ENCODE measurements at regions not wholly inside any gene's neighbourhood (a gene's known extent, or its start where the extent isn't known, plus 50 kb on each side); places are given as distances from the start of the nearest gene placed in this dataset.
A peak's percentile ranks its signal among the peaks of the same experiment; 100 is the strongest.

DNA sequence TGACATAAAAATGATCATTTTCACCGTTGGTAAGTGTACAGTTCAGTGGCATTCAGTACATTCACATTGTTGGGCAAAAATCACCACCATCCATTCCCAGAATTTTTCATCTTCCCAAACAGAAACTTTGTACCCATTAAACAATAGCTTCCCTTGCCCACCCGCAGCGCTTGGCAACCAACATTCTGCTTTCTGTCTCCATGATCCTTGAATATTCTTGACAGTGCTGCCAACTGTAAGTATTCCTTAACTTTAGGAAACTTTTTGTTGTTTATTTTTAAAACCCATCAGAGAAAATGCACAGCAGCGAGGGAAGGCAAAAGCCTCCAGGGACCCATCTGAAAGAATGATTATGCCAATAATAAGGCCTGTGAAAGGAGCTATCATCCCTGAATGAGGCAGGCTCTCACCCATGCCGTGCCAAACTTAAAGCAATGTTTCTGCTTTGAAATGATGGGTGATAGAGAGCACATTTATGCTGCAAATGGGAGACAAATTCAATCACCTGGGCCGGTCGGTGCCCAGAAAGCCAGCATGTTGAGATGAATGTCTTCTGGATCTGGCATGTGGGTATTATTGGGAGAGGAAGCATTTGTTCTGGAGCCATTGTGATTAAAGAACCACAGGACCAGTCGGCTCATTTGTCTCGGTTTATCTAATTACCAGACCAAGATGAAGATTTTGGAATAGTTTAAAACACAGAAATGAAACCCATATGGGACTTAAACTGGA, 202.1 kb upstream of the NPVF start:
- intact Hi-C loops (cut with DNase I): no loop called here
- H3K36me3 ChIP-seq: no peaks in the 10 kb centered on the region
- peaks cover 0 to 18% (median 7%) of the 10 kb centered on the region in 4 donors for H3K4me1 ChIP-seq
- DNase-seq: no peak
- H3K27me3 ChIP-seq: no peaks in the 10 kb centered on the region
- no peak overlapping the region for H3K4me3 ChIP-seq
- TF ChIP-seq POLR2A (IDR thresholded peaks at IDR 0.05) (no peak), POLR2AphosphoS5 (IDR thresholded peaks at IDR 0.05) (no peak), EP300 (IDR thresholded peaks at IDR 0.05) (no peak)
- TF ChIP-seq, protein P1, sequence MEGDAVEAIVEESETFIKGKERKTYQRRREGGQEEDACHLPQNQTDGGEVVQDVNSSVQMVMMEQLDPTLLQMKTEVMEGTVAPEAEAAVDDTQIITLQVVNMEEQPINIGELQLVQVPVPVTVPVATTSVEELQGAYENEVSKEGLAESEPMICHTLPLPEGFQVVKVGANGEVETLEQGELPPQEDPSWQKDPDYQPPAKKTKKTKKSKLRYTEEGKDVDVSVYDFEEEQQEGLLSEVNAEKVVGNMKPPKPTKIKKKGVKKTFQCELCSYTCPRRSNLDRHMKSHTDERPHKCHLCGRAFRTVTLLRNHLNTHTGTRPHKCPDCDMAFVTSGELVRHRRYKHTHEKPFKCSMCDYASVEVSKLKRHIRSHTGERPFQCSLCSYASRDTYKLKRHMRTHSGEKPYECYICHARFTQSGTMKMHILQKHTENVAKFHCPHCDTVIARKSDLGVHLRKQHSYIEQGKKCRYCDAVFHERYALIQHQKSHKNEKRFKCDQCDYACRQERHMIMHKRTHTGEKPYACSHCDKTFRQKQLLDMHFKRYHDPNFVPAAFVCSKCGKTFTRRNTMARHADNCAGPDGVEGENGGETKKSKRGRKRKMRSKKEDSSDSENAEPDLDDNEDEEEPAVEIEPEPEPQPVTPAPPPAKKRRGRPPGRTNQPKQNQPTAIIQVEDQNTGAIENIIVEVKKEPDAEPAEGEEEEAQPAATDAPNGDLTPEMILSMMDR (IDR thresholded peaks at IDR 0.05): no peak
- 78 to 85% methylated on average over 9 of the region's 9 CpGs for WGBS, 2 donors
- no peaks in the 10 kb centered on the region for H3K9me3 ChIP-seq
- peak overlapping the region in 1 of 4 donors; percentile 37 for H3K27ac ChIP-seq

DNA sequence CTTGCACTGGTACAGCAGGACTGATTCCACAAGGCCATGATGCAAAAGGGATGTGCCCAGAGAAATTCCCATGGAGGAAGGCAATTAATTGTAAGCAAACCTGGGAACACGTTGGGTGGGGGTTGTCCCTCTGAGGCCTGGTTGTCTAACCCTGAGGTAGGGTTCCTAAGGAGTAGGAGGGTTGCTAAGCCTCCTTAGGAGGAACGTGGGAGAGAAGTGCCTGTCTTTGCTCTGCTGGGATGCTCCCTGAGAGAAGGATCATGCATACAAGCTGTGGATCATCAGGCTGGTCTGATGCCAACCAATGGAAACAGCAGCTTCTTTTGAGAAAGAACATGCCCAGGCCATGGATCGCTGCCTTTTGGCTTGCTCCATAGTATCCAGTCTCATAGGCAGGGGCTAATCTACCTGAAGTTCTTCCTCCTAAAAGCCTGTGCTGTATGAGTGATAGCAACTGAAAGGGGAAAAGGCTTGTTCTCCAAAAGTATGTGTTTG, 203.7 kb upstream of the NPVF start:
- Histone ChIP-seq H3K9me3 (no peaks in the 10 kb centered on the region), H3K4me3 (no peak overlapping the region), H3K27ac (no peak overlapping the region), H3K27me3 (no peaks in the 10 kb centered on the region), H3K4me1 (peaks cover 0 to 18% (median 7%) of the 10 kb centered on the region in 4 donors), H3K36me3 (no peaks in the 10 kb centered on the region)
- 85 to 86% methylated on average over 3 of the region's 3 CpGs for WGBS, 2 donors
- TF ChIP-seq POLR2A (IDR thresholded peaks at IDR 0.05) (no peak), POLR2AphosphoS5 (IDR thresholded peaks at IDR 0.05) (peak in 1 of 4 donors; percentile 13)
- TF ChIP-seq, protein P1 (IDR thresholded peaks at IDR 0.05): no peak
- intact Hi-C loops (cut with DNase I): no loop called here
- DNase-seq: no peak

DNA sequence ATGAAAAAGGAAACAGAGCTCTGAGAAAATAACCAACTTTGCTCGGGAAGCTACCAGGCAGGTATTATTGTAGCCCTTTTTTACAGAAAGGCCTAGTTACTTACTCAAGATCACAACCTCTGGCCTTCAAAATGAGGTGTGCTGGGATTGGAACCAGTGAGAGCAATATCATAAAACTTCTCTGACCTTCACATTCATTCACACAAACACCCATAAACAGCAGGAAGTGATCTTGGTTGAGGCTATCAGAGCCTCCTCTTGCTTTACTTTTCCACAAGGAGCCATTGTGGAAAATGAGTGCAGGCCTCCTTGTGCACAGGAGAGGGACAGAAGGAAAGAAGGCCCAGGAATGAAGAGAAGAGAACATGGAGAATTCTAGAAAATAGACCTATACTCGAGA, 204.5 kb upstream of the NPVF start:
- Histone ChIP-seq H3K4me1 (peaks cover 0 to 18% (median 7%) of the 10 kb centered on the region in 4 donors), H3K4me3 (no peak overlapping the region), H3K9me3 (no peaks in the 10 kb centered on the region), H3K36me3 (no peaks in the 10 kb centered on the region), H3K27me3 (no peaks in the 10 kb centered on the region), H3K27ac (no peak overlapping the region)
- DNase-seq: no peak
- intact Hi-C loops (cut with DNase I): no loop called here
- TF ChIP-seq, protein P1 (IDR thresholded peaks at IDR 0.05): no peak
- TF ChIP-seq POLR2AphosphoS5 (IDR thresholded peaks at IDR 0.05) (no peak), EP300 (IDR thresholded peaks at IDR 0.05) (no peak), POLR2A (IDR thresholded peaks at IDR 0.05) (no peak)
- 63 to 80% methylated on average over 2 of the region's 2 CpGs for whole genome bisulfite sequencing, 2 donors

DNA sequence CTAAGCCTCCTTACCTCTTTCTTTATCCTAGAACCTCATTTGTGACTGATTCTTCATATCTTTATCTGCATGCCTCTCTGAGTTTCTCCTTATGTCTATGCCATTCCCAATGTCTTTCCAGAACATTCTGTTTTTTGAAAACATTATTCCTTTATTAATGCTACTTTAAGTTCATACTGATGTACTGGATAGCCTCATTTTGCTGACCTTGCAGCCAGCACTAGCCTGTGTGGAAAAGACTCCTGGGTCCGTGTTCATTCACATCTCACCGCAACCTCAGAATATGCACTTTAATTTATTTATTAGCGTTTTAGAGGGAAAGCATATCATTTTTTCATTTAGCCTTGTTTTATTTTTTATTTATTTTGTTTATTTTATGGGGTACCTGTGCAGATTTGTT, 208.1 kb upstream of the NPVF start:
- peaks cover 0 to 8% (median 4%) of the 10 kb centered on the region in 4 donors for H3K4me1 ChIP-seq
- no peak overlapping the region for H3K4me3 ChIP-seq
- WGBS, 2 donors: 95% methylated on average over 3 of the region's 3 CpGs
- intact Hi-C loops (cut with DNase I): no loop called here
- no peaks in the 10 kb centered on the region for H3K27me3 ChIP-seq
- DNase-seq: no peak
- no peak overlapping the region for H3K27ac ChIP-seq
- H3K36me3 ChIP-seq: no peaks in the 10 kb centered on the region
- no peak for TF ChIP-seq EP300 (IDR thresholded peaks at IDR 0.05)
- TF ChIP-seq POLR2A (IDR thresholded peaks at IDR 0.05): no peak
- TF ChIP-seq, protein P1 (IDR thresholded peaks at IDR 0.05): no peak
- TF ChIP-seq POLR2AphosphoS5 (IDR thresholded peaks at IDR 0.05): no peak
- H3K9me3 ChIP-seq: peaks cover 0 to 2% (median 0%) of the 10 kb centered on the region in 4 donors

All from sigmoid colon (tissue), 6 donors.